Esophagus (tissue), 2 donors: ENCODE measurements at regions not wholly inside any gene's neighbourhood (a gene's known extent, or its start where the extent isn't known, plus 50 kb on each side); places are given as distances from the start of the nearest gene placed in this dataset.

ENCODE experiments used
- H3K27ac ChIP-seq, 2 donors: one replicate each; pipeline ENCODE4 v1.5.1; 2013; ENCODE audit warnings: low read depth in 2 of 2, mild to moderate bottlenecking in 2 of 2, inconsistent platforms in 1 of 2, low read length in 1 of 2, moderate library complexity in 1 of 2
- H3K27me3 ChIP-seq, 2 donors: one replicate each; pipeline ENCODE4 v1.6.1; 2013; ENCODE audit warnings: low read length in 2 of 2, control low read depth in 1 of 2, mild to moderate bottlenecking in 1 of 2; ENCODE audit not compliant: insufficient read depth in 2 of 2, control insufficient read depth in 1 of 2
- H3K36me3 ChIP-seq, 2 donors: one replicate each; pipeline ENCODE4 v1.6.1; 2013; ENCODE audit warnings: low read length in 1 of 2; ENCODE audit not compliant: control insufficient read depth in 2 of 2, insufficient read depth in 2 of 2
- H3K4me1 ChIP-seq, 2 donors: one replicate each; pipeline ENCODE4 v1.6.1; 2013; ENCODE audit warnings: low read length in 1 of 2; ENCODE audit not compliant: control insufficient read depth in 2 of 2, insufficient read depth in 2 of 2
- H3K4me3 ChIP-seq, 2 donors: one replicate each; pipeline ENCODE4 v1.5.1; 2013; ENCODE audit warnings: low read length in 2 of 2, mild to moderate bottlenecking in 2 of 2, low read depth in 1 of 2, moderate library complexity in 1 of 2
- H3K9me3 ChIP-seq, 2 donors: one replicate each; pipeline ENCODE4 v1.6.1; 2013; ENCODE audit warnings: mild to moderate bottlenecking in 2 of 2, low read depth in 1 of 2, low read length in 1 of 2, moderate library complexity in 1 of 2; ENCODE audit not compliant: control insufficient read depth in 2 of 2, insufficient read depth in 1 of 2
- WGBS, 2 donors: extraction: QIAGEN DNeasy Blood & Tissue Kit; methylation state at CpG; one replicate each; pipeline ENCODE4 v1.1.7; 2013; 5-methylcytosine and 5-hydroxymethylcytosine counted together
- donor health status: healthy with polysubstance abuse.
- donor health status: Bipolar disorder and iron deficiency.

DNA sequence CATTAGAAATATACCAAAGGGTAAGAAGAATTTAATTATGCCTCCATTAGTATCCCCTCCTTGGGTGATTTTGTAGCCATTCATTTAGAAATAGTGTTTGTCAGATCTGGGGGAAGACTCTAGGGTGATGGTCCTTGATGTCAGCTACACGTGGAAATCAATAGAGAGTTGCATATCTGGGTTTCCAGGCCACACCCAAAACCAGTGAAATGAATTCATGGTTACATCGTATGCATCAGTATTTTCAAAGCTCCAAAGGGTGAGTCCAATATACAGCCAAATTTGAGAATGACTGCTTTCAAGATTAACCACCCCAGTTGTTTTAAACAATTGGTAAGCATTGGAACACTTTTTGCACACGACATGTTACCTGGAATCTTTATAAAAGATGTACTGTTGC is 173.4 kb upstream of the SGCD start:
- Histone ChIP-seq H3K4me1 (no peaks in the 10 kb centered on the region), H3K9me3 (no peaks in the 10 kb centered on the region), H3K4me3 (no peak overlapping the region), H3K36me3 (no peaks in the 10 kb centered on the region), H3K27me3 (no peaks in the 10 kb centered on the region), H3K27ac (no peak overlapping the region)
- 37 to 66% methylated on average over 3 of the region's 3 CpGs for WGBS, 2 donors

DNA sequence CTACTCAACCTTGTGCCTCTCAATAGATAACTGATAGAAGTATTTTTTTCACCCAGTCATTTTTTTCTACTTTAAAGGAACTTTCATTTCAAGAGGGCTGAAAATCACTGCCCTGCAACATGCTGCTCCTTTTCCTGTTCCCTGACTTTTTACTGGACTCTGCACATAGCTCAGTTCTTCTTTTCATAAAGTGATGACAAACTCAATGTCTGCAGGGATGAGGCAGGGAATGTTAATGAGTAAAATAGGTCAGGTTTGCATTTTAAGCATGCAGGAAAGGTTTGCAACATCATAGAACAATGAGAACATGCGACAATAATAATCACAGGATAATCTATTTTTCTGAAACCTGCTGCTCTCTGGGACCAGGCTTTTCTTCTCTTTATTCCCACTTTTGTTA is 172.2 kb upstream of the SGCD start:
- H3K36me3 ChIP-seq, result no peaks in the 10 kb centered on the region
- no peaks in the 10 kb centered on the region for H3K4me1 ChIP-seq
- no peaks in the 10 kb centered on the region for H3K9me3 ChIP-seq
- WGBS, 2 donors, result 85 to 86% methylated on average over 1 of the region's 1 CpG
- no peaks in the 10 kb centered on the region for H3K27me3 ChIP-seq
- no peak overlapping the region for H3K4me3 ChIP-seq
- no peak overlapping the region for H3K27ac ChIP-seq

DNA sequence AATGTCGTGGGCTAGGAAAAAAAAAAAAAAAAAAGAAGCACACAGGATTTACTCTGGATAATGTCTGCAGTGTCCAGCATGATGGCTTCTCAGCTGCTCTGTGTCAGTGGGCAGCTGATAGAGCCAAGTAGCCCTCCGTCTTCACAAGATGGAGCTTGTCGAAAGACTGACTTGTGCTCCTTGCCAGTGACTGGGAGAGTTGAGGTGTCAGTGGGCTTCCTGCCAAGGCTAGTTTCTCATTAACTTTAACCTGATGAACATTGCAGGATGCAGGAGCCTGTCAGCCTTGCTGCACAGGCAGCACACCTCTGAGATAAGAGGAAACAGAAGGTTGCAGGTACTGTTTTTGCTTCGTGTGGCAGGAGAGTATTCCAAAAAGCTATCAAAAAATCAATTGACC is 171.4 kb upstream of the SGCD start:
- no peak overlapping the region for H3K27ac ChIP-seq
- no peaks in the 10 kb centered on the region for H3K9me3 ChIP-seq
- no peaks in the 10 kb centered on the region for H3K4me1 ChIP-seq
- no peaks in the 10 kb centered on the region for H3K27me3 ChIP-seq
- WGBS, 2 donors, result 39 to 60% methylated on average over 4 of the region's 4 CpGs
- H3K36me3 ChIP-seq, result no peaks in the 10 kb centered on the region
- no peak overlapping the region for H3K4me3 ChIP-seq

DNA sequence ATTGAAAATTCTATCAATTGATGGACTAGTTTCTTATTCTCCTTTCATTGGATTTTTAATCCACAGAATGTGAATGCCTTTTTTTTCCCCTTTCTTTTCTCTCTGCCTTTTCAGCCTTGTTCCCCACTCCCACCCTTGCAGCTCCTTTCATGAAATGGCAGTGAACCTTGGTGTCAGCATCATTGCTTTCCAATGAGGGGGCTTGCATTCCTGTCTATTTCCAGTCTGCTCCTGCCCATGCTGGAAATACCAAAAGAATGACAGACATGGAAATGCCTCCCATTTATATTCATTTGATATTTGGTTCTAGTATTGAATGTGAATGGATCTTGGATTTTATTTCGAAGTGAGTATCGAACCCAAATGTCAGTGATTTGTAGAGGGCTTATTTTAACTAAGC is 162.7 kb upstream of the SGCD start:
- Histone ChIP-seq H3K36me3 (no peaks in the 10 kb centered on the region), H3K4me1 (no peaks in the 10 kb centered on the region), H3K4me3 (no peak overlapping the region), H3K9me3 (no peaks in the 10 kb centered on the region), H3K27me3 (no peaks in the 10 kb centered on the region), H3K27ac (no peak overlapping the region)
- WGBS, 2 donors, result 71 to 73% methylated on average over 2 of the region's 2 CpGs

DNA sequence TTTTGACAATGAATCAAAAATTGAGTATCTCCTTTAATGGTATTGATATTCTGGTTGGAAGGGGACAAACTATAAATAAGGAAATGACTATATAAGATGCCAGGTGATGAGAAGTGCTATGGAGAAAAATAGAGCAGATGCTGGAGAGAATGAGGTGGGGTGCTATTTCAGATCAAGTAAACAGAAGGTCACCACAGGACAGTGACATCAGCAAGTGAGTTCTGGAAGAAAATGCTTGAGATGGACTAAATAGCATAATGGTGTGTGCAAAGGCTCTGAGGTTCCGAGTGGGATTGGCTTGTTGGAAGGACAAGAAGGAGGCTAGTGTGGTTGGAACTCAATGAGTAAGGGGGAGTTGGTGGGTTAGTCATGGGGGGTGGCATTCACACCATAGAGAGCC is 157.5 kb upstream of the SGCD start:
- Histone ChIP-seq H3K4me1 (no peaks in the 10 kb centered on the region), H3K36me3 (no peaks in the 10 kb centered on the region), H3K27ac (no peak overlapping the region), H3K9me3 (no peaks in the 10 kb centered on the region), H3K4me3 (no peak overlapping the region), H3K27me3 (no peaks in the 10 kb centered on the region)
- WGBS, 2 donors, result 87 to 97% methylated on average over 1 of the region's 1 CpG

DNA sequence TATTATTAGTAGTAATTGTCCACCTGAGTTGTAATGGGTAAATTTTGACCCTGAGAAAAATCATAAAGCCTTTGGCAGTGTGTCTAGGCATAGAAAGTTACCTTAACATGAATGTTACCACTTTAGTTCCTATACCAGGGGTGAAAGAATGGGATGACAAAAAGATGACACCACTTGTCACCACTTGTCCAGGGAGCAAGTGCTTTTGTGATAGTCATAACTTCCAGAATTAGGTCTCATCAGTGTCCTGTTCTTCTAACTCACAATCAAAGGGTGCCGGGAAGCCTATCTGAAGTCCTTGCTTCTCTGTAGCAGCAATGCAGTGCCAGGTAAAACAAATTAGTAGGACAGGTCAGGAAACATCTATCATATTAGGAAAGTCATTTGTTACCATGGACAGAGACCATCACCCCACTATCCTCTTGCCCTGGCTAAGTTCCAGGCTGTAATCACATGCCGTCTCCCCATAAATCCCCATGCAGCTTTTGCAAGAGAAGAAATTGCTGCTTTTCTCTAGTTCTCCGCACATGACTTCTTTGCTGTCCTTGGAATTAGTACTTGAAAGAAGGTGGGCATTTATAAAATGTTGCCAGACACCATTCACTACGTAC is 156.5 kb upstream of the SGCD start:
- 80 to 86% methylated on average over 4 of the region's 4 CpGs for WGBS, 2 donors
- Histone ChIP-seq H3K27ac (no peak overlapping the region), H3K36me3 (no peaks in the 10 kb centered on the region), H3K4me3 (no peak overlapping the region), H3K27me3 (no peaks in the 10 kb centered on the region), H3K4me1 (no peaks in the 10 kb centered on the region), H3K9me3 (no peaks in the 10 kb centered on the region)

DNA sequence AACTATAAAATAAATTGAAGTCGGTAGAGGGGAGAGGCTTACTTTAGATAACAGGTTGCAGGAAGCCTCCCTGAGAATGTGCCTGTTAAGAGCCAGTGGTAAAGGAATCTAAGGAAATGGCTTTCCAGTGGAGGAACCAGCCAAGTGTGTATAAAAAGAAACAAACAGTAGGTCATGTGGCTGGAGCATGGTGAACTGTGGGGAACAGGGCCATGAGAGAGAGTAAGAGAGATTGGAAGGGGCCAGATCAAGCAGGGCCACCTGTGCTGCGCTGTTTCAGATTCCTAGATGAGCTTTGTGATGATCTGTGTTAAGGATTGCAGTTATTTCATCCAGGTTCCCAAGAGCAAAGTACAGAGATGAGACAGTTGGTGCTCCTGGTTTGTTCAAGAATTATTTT is 152.7 kb upstream of the SGCD start:
- 61 to 63% methylated on average over 2 of the region's 2 CpGs for WGBS, 2 donors
- no peaks in the 10 kb centered on the region for H3K36me3 ChIP-seq
- no peak overlapping the region for H3K27ac ChIP-seq
- H3K4me1 ChIP-seq, result no peaks in the 10 kb centered on the region
- H3K4me3 ChIP-seq, result no peak overlapping the region
- H3K27me3 ChIP-seq, result no peaks in the 10 kb centered on the region
- no peaks in the 10 kb centered on the region for H3K9me3 ChIP-seq

DNA sequence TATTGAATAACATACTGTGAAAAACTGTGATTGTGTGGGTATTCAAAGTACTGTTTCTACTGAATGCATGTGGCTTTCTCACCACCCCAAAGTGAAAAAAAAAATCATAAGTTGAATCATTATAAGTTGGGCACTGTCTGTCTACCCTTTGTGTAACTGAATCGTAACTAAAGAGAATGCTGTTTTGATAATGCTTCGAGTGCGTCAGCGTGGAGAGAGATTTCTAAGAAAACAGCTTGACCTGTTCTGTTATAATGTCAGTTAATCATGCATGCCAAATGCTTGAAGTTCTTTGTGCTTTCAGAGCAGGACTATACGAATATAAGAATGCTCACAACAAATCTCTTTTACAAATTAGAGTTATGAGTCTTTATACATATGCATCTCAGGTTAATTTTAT is 148.8 kb upstream of the SGCD start:
- no peaks in the 10 kb centered on the region for H3K36me3 ChIP-seq
- no peak overlapping the region for H3K4me3 ChIP-seq
- H3K27ac ChIP-seq, result no peak overlapping the region
- 56 to 66% methylated on average over 5 of the region's 5 CpGs for WGBS, 2 donors
- H3K27me3 ChIP-seq, result no peaks in the 10 kb centered on the region
- no peaks in the 10 kb centered on the region for H3K9me3 ChIP-seq
- H3K4me1 ChIP-seq, result no peaks in the 10 kb centered on the region

DNA sequence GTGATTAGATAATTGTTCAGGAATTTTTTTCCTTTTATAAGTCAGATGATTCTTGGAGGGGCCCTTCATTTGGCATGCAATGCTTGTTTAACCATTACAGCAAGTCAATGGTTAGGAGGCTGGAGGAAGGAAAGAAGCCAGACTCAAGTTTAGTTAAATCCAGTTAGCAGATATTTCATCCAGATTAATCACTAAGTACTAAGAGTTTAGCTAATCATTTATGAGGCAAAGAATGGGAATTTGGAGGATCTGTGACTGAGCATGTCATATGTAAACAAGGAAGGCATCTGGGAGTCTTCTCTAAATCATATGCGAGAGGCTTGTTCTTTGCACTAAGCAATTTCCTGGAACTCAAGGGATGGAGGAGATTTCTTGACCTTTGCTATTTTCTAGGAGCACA is 145.3 kb upstream of the SGCD start:
- Histone ChIP-seq H3K4me3 (no peak overlapping the region), H3K27ac (no peak overlapping the region), H3K36me3 (no peaks in the 10 kb centered on the region), H3K4me1 (no peaks in the 10 kb centered on the region), H3K9me3 (no peaks in the 10 kb centered on the region), H3K27me3 (no peaks in the 10 kb centered on the region)
- WGBS, 2 donors, result 56 to 72% methylated on average over 1 of the region's 1 CpG

DNA sequence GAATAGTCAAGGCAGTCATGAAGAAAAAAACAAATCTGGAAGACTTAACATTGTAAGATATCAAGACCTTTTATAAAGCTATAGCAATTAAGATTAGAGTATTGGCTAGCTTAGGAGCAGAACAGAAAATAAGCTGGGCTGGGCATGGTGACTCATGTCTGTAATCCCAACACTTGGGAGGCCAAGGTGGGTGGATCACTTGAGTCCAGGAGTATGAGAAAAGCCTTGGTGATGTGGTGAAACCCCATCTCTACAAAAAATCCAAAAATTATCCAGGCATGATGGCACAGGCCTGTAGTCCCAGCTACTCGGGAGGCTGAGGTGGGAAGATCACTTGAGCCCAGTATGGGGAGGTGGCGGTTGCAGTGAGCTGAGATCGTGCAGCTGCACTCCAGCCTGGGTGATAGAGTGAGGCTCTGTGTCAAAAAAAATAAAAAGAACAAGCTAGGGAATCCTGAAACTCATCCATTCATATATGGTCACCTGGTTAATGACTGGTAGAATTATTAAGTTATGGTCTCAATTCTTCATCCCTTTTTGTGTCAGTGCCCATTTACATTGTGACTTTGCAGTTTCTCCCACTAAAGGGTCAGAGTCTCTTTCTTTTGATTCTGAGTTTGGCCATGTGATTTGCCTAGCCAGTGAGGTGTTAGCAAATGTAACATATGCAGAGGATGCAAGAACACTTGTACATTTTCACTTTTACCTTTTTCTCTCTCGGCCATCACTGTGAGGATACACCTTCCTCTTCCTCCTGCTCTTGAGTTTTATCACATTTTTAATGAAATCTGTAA is 144.6 kb upstream of the SGCD start:
- 83 to 90% methylated on average over 4 of the region's 4 CpGs for WGBS, 2 donors
- Histone ChIP-seq H3K27ac (no peak overlapping the region), H3K4me1 (no peaks in the 10 kb centered on the region), H3K4me3 (no peak overlapping the region), H3K27me3 (no peaks in the 10 kb centered on the region), H3K36me3 (no peaks in the 10 kb centered on the region), H3K9me3 (no peaks in the 10 kb centered on the region)
